H9 (cell line): ENCODE measurements at regions not wholly inside any gene's neighbourhood (a gene's known extent, or its start where the extent isn't known, plus 50 kb on each side); places are given as distances from the start of the nearest gene placed in this dataset.

Experiments used
- DNase-seq: peaks from one replicate; pipeline ENCODE4 v3.0.0-alpha.2; 2017
- H2AFZ ChIP-seq: one replicate; pipeline ENCODE4 v1.6.1; 2013; ENCODE audit warnings: mild to moderate bottlenecking, low read length, control low read depth, moderate library complexity
- H2AK5ac ChIP-seq: 2 replicates; pipeline ENCODE4 v1.6.1; 2013; ENCODE audit warnings: low read length, control low read depth, mixed read lengths; ENCODE audit not compliant: insufficient read length
- H2BK120ac ChIP-seq: one replicate; pipeline ENCODE4 v1.6.1; 2013; ENCODE audit warnings: low read depth, mild to moderate bottlenecking, low read length, control low read depth, inconsistent platforms; ENCODE audit not compliant: poor library complexity, severe bottlenecking
- H2BK12ac ChIP-seq: 2 replicates; pipeline ENCODE4 v1.6.1; 2013; ENCODE audit warnings: low read length, control low read depth, mixed read lengths, low read depth; ENCODE audit not compliant: insufficient read length
- H2BK15ac ChIP-seq: 2 replicates; pipeline ENCODE4 v1.6.1; 2013; ENCODE audit warnings: low read depth, low read length, control low read depth
- H2BK20ac ChIP-seq: one replicate; pipeline ENCODE4 v1.6.1; 2013; ENCODE audit warnings: low read depth, mild to moderate bottlenecking, low read length, control low read depth, inconsistent platforms; ENCODE audit not compliant: poor library complexity, severe bottlenecking
- H2BK5ac ChIP-seq: 2 replicates; pipeline ENCODE4 v1.6.1; 2013; ENCODE audit warnings: low read length, control low read depth, mixed read lengths; ENCODE audit not compliant: insufficient read length
- H3K14ac ChIP-seq: 2 replicates; pipeline ENCODE4 v1.6.1; 2013; ENCODE audit warnings: low read length, control low read depth; ENCODE audit not compliant: insufficient read depth
- H3K18ac ChIP-seq: 2 replicates; pipeline ENCODE4 v1.6.1; 2013; ENCODE audit warnings: low read depth, mild to moderate bottlenecking, mixed read lengths, low read length, control low read depth; ENCODE audit not compliant: insufficient read length
- H3K23ac ChIP-seq: 2 replicates; pipeline ENCODE4 v1.6.1; 2013; ENCODE audit warnings: low read length, control low read depth, mixed read lengths, low read depth; ENCODE audit not compliant: insufficient read length
- H3K23me2 ChIP-seq: 2 replicates; pipeline ENCODE4 v1.6.1; 2013; ENCODE audit warnings: low read depth, mild to moderate bottlenecking, mixed read lengths, low read length, control low read depth; ENCODE audit not compliant: insufficient read length, poor library complexity, severe bottlenecking
- H3K27ac ChIP-seq: 2 replicates; pipeline ENCODE4 v1.5.1; 2013; ENCODE audit warnings: low read length, control low read depth, mixed read lengths, low read depth; ENCODE audit not compliant: insufficient read length
- H3K27me3 ChIP-seq: 2 replicates; pipeline ENCODE4 v1.6.1; 2013; ENCODE audit warnings: low read length, control low read depth, inconsistent platforms; ENCODE audit not compliant: insufficient read depth
- H3K4ac ChIP-seq: 2 replicates; pipeline ENCODE4 v1.6.1; 2013; ENCODE audit warnings: low read depth, mild to moderate bottlenecking, control low read depth, inconsistent platforms, low read length, moderate library complexity
- H3K4me1 ChIP-seq: 2 replicates; pipeline ENCODE4 v1.6.1; 2013; ENCODE audit warnings: low read length, control low read depth, inconsistent platforms; ENCODE audit not compliant: insufficient read depth
- H3K4me2 ChIP-seq: 2 replicates; pipeline ENCODE4 v1.6.1; 2013; ENCODE audit warnings: low read length, control low read depth, mixed read lengths; ENCODE audit not compliant: insufficient read length, insufficient read depth
- H3K56ac ChIP-seq: 2 replicates; pipeline ENCODE4 v1.6.1; 2013; ENCODE audit warnings: low read depth, mild to moderate bottlenecking, mixed read lengths, low read length, control low read depth; ENCODE audit not compliant: insufficient read length
- H3K79me1 ChIP-seq: 2 replicates; pipeline ENCODE4 v1.6.1; 2013; ENCODE audit warnings: low read depth, mild to moderate bottlenecking, moderate library complexity, low read length, control low read depth, inconsistent platforms; ENCODE audit not compliant: insufficient read depth, poor library complexity, severe bottlenecking
- H3K79me2 ChIP-seq: 2 replicates; pipeline ENCODE4 v1.6.1; 2013; ENCODE audit warnings: low read length, control low read depth, inconsistent platforms; ENCODE audit not compliant: insufficient read depth
- H3K9ac ChIP-seq: 2 replicates; pipeline ENCODE4 v1.6.1; 2013; ENCODE audit warnings: low read length, control low read depth, mixed read lengths; ENCODE audit not compliant: insufficient read length; ENCODE audit errors: extremely low read depth
- H3K9me3 ChIP-seq: one replicate; pipeline ENCODE4 v1.6.1; 2013; ENCODE audit warnings: low read depth, low read length, inconsistent platforms; ENCODE audit not compliant: control insufficient read depth
- H3T11ph ChIP-seq: one replicate; pipeline ENCODE4 v1.6.1; 2013; ENCODE audit warnings: mild to moderate bottlenecking, low read length, control low read depth, inconsistent platforms
- H4K20me1 ChIP-seq: one replicate; pipeline ENCODE4 v1.6.1; 2013; ENCODE audit not compliant: control insufficient read depth, insufficient read length, insufficient read depth
- H4K5ac ChIP-seq: 2 replicates; pipeline ENCODE4 v1.6.1; 2013; ENCODE audit warnings: low read depth, mild to moderate bottlenecking, mixed read lengths, low read length, control low read depth; ENCODE audit not compliant: insufficient read length
- H4K8ac ChIP-seq: replicated peaks from 2 replicates; pipeline ENCODE4 v1.6.1; 2013; ENCODE audit warnings: low read length, control low read depth, mixed read lengths, low read depth; ENCODE audit not compliant: insufficient read length
- H4K91ac ChIP-seq: 2 replicates; pipeline ENCODE4 v1.6.1; 2013; ENCODE audit warnings: low read depth, mild to moderate bottlenecking, moderate library complexity, mixed read lengths, low read length, control low read depth; ENCODE audit not compliant: insufficient read length
- H3K27ac Mint-ChIP-seq, 3 experiments: 2 replicates in 2 of 3; 3 replicates in 1 of 3; pipeline ENCODE4 v1.8.0; 2020 to 2021; ENCODE audit warnings: mixed read lengths in 3 of 3, mild to moderate bottlenecking in 1 of 3, moderate library complexity in 1 of 3
- H3K27me3 Mint-ChIP-seq: 2 replicates; pipeline ENCODE4 v1.8.0; 2021; ENCODE audit warnings: low read depth, mild to moderate bottlenecking, moderate library complexity, mixed read lengths
- H3K36me3 Mint-ChIP-seq, 3 experiments: 2 replicates in 2 of 3; 3 replicates in 1 of 3; pipeline ENCODE4 v1.8.0; 2020 to 2021; ENCODE audit warnings: low read depth in 3 of 3, mixed read lengths in 3 of 3; ENCODE audit not compliant: insufficient read depth in 1 of 3
- H3K4me1 Mint-ChIP-seq, 2 experiments: 2 replicates each; pipeline ENCODE4 v1.8.0; 2020; ENCODE audit warnings: mixed read lengths in 2 of 2
- H3K4me3 Mint-ChIP-seq, 2 experiments: 2 replicates in 1 of 2; 3 replicates in 1 of 2; pipeline ENCODE4 v1.8.0; 2020 to 2021; ENCODE audit warnings: mild to moderate bottlenecking in 2 of 2, mixed read lengths in 2 of 2, moderate library complexity in 1 of 2
- H3K9me3 Mint-ChIP-seq, 2 experiments: 2 replicates in 1 of 2; 3 replicates in 1 of 2; pipeline ENCODE4 v1.8.0; 2020; ENCODE audit warnings: mild to moderate bottlenecking in 2 of 2, mixed read lengths in 2 of 2, moderate library complexity in 1 of 2
- WGBS: extraction: QIAGEN DNeasy Blood & Tissue Kit; methylation state at CpG from one replicate; pipeline ENCODE4 v1.1.7; 2013; ENCODE audit warnings: missing lambda C conversion rate, low lambda C conversion rate, mixed read lengths; ENCODE audit not compliant: insufficient read length; ENCODE audit errors: extremely low coverage; 5-methylcytosine and 5-hydroxymethylcytosine counted together
- TF ChIP-seq, protein P1 (sequence below): fragments of 200-600 bp; sonication (generic); conservative IDR thresholded peaks from 3 replicates; pipeline ENCODE4 v1.8.0; 2021; ENCODE audit warnings: antibody characterized with exemption, mild to moderate bottlenecking

DNA sequence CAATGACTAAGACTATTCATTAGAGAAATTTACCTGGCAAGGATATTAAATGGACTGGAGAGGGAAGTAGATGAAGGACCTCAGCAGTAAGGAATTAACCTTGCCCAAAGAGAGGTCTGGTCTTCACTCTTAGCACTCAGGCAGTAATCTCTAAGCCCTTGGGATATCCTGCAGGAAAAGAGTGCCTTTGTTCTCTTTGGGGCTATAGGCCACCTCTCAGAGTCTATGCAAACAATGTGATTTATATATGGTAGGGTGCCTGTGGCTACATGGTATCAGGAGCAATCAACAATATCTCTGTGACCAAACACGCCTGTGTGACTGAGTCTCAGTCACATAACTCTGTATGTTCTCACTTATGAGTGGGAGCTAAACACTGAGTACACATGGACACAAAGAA, 154.7 kb upstream of the CDK1 start:
- Mint-ChIP-seq H3K9me3 (no peaks in the 10 kb centered on the region), H3K27me3 (no peaks in the 10 kb centered on the region), H3K36me3 (no peaks in the 10 kb centered on the region), H3K27ac (no peak overlapping the region), H3K4me3 (no peak overlapping the region), H3K4me1 (peaks cover 0 to 2% of the 10 kb centered on the region in 2 experiments; a peak in 1 of 4 replicates)
- no peak overlapping the region for H3K23ac ChIP-seq
- no peak overlapping the region for H2BK5ac ChIP-seq
- H3K27ac ChIP-seq: no peak overlapping the region
- no peak overlapping the region for H4K5ac ChIP-seq
- no peaks in the 10 kb centered on the region for H3K9me3 ChIP-seq
- H3K79me1 ChIP-seq: no peaks in the 10 kb centered on the region
- H4K91ac ChIP-seq: no peak overlapping the region
- no peaks in the 10 kb centered on the region for H3K27me3 ChIP-seq
- H2BK15ac ChIP-seq: no peak overlapping the region
- no peak overlapping the region for H2BK120ac ChIP-seq
- H2BK20ac ChIP-seq: no peak overlapping the region
- TF ChIP-seq, protein P1, sequence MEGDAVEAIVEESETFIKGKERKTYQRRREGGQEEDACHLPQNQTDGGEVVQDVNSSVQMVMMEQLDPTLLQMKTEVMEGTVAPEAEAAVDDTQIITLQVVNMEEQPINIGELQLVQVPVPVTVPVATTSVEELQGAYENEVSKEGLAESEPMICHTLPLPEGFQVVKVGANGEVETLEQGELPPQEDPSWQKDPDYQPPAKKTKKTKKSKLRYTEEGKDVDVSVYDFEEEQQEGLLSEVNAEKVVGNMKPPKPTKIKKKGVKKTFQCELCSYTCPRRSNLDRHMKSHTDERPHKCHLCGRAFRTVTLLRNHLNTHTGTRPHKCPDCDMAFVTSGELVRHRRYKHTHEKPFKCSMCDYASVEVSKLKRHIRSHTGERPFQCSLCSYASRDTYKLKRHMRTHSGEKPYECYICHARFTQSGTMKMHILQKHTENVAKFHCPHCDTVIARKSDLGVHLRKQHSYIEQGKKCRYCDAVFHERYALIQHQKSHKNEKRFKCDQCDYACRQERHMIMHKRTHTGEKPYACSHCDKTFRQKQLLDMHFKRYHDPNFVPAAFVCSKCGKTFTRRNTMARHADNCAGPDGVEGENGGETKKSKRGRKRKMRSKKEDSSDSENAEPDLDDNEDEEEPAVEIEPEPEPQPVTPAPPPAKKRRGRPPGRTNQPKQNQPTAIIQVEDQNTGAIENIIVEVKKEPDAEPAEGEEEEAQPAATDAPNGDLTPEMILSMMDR: no peak
- H4K8ac ChIP-seq: no peak overlapping the region
- no peak overlapping the region for H3K14ac ChIP-seq
- no CpG with 5 or more reads among the region's 1 CpG for WGBS
- no peak overlapping the region for H3K56ac ChIP-seq
- H2BK12ac ChIP-seq: no peak overlapping the region
- H3K4me2 ChIP-seq: no peak overlapping the region
- H2AFZ ChIP-seq: no peak overlapping the region
- no peak overlapping the region for H3K18ac ChIP-seq
- H3K23me2 ChIP-seq: no peaks in the 10 kb centered on the region
- H2AK5ac ChIP-seq: no peak overlapping the region
- H4K20me1 ChIP-seq: no peaks in the 10 kb centered on the region
- H3K4ac ChIP-seq: no peak overlapping the region
- no peak overlapping the region for H3K9ac ChIP-seq
- DNase-seq: no peak
- H3T11ph ChIP-seq: no peak overlapping the region
- no peaks in the 10 kb centered on the region for H3K79me2 ChIP-seq
- H3K4me1 ChIP-seq: no peaks in the 10 kb centered on the region
